ENCODE measurements at regions not wholly inside any gene's neighbourhood (a gene's known extent, or its start where the extent isn't known, plus 50 kb on each side); places are given as distances from the start of the nearest gene placed in this dataset.

- no peak for DNase-seq (ENCODE audit: low read depth)
- TF ChIP-seq CTCF (conservative IDR thresholded peaks at IDR 0.05; ENCODE audit: low read depth, low read length), result no peak
- H3K4me3 ChIP-seq (ENCODE audit: low read depth, low read length), result no peak overlapping the region
These were observed 194.6 kb downstream of the DLL1 start for GRCh38 chr6:170096191-170096802.

- no peak for TF ChIP-seq CTCF (conservative IDR thresholded peaks at IDR 0.05; ENCODE audit: low read depth, low read length)
- DNase-seq (ENCODE audit: low read depth), result no peak
- no peak overlapping the region for H3K4me3 ChIP-seq (ENCODE audit: low read depth, low read length)
These were observed 195.5 kb downstream of the DLL1 start for GRCh38 chr6:170095273-170095981.

GRCh38 chr6:170094686-170095272, 196.1 kb downstream of the DLL1 start:
- no peak for TF ChIP-seq CTCF (conservative IDR thresholded peaks at IDR 0.05; ENCODE audit: low read depth, low read length)
- no peak for DNase-seq (ENCODE audit: low read depth)
- no peak overlapping the region for H3K4me3 ChIP-seq (ENCODE audit: low read depth, low read length)

- DNase-seq (ENCODE audit: low read depth), result no peak
- no peak for TF ChIP-seq CTCF (conservative IDR thresholded peaks at IDR 0.05; ENCODE audit: low read depth, low read length)
- H3K4me3 ChIP-seq (ENCODE audit: low read depth, low read length), result no peak overlapping the region
These were observed 197.0 kb downstream of the DLL1 start for GRCh38 chr6:170093658-170094596.

- H3K4me3 ChIP-seq (ENCODE audit: low read depth, low read length), result no peak overlapping the region
- no peak for DNase-seq (ENCODE audit: low read depth)
- TF ChIP-seq CTCF (conservative IDR thresholded peaks at IDR 0.05; ENCODE audit: low read depth, low read length), result no peak
These were observed 197.6 kb downstream of the DLL1 start for GRCh38 chr6:170093276-170093657.

GRCh38 chr6:170092826-170093225, 198.1 kb downstream of the DLL1 start:
- no peak for TF ChIP-seq CTCF (conservative IDR thresholded peaks at IDR 0.05; ENCODE audit: low read depth, low read length)
- no peak for DNase-seq (ENCODE audit: low read depth)
- H3K4me3 ChIP-seq (ENCODE audit: low read depth, low read length), result no peak overlapping the region

Data from epithelial cell of proximal tubule (primary cell).